Endothelial cell of umbilical vein (primary cell): ENCODE measurements at regions not wholly inside any gene's neighbourhood (a gene's known extent, or its start where the extent isn't known, plus 50 kb on each side); places are given as distances from the start of the nearest gene placed in this dataset.

Experiments used
- BruUV-seq: library from RNA; stranded (reverse); fragments of 400-500 nt; replicated peaks from 2 replicates; lab custom pipeline; 2021; lab: Mats Ljungman, UMichigan
- CTCF ChIA-PET: fragments of 300-600, 350-600 bp; sonication (Branson Sonifier 250); formaldehyde crosslinking; loops from one replicate; lab custom pipeline; 2021; ENCODE audit warnings: antibody characterized with exemption, inconsistent platforms; lab: Charles Lee
- POLR2A ChIA-PET: fragments of 300-600, 350-600 bp; sonication (Branson Sonifier 250); formaldehyde crosslinking; loops from one replicate; lab custom pipeline; 2021; ENCODE audit warnings: antibody characterized with exemption, inconsistent platforms; lab: Charles Lee
- DNase-seq: peaks from one replicate; pipeline ENCODE4 v3.0.0-alpha.2; 2011; ENCODE audit warnings: low read depth, low spot score
- FAIRE-seq: peaks from 2 replicates; lab custom pipeline; 2011; peaks lifted over from hg19 to GRCh38; lab: Jason Lieb, UNC
- H2AFZ ChIP-seq: 2 replicates; pipeline ENCODE4 v1.6.0; 2012; ENCODE audit warnings: low read depth, low read length, control low read depth, inconsistent platforms
- H3K27ac ChIP-seq: 2 replicates; pipeline ENCODE4 v1.5.1; 2011; ENCODE audit warnings: low read depth, mild to moderate bottlenecking, control low read depth, low read length, moderate library complexity; ENCODE audit not compliant: insufficient read depth
- H3K27me3 ChIP-seq, 2 experiments: 2 replicates each; pipeline versions ENCODE4 v1.6.0 to v1.6.1; 2011; ENCODE audit warnings: low read length in 2 of 2, mixed read lengths in 1 of 2; ENCODE audit not compliant: control insufficient read depth in 2 of 2, insufficient read depth in 2 of 2
- H3K36me3 ChIP-seq, 2 experiments: 2 replicates in 1 of 2; 3 replicates in 1 of 2; pipeline ENCODE4 v1.5.1; 2011; ENCODE audit warnings: low read length in 2 of 2, mild to moderate bottlenecking in 1 of 2, moderate library complexity in 1 of 2; ENCODE audit not compliant: control insufficient read depth in 2 of 2, insufficient read depth in 2 of 2; ENCODE audit errors: extremely low read depth in 1 of 2
- H3K4me1 ChIP-seq: 3 replicates; pipeline ENCODE4 v1.5.1; 2011; ENCODE audit warnings: mild to moderate bottlenecking, low read length; ENCODE audit not compliant: control insufficient read depth, insufficient read depth; ENCODE audit errors: extremely low read depth
- H3K4me2 ChIP-seq: 2 replicates; pipeline ENCODE4 v1.6.1; 2011; ENCODE audit warnings: low read length, control low read depth, mixed read lengths; ENCODE audit not compliant: insufficient read depth
- H3K4me3 ChIP-seq, 3 experiments: fragments of 200-600 bp in 1 of 3; sonication (generic), shearing (Covaris generic) in 1 of 3; replicated peaks in 1 of 3; 2 replicates each; pipeline ENCODE4 v1.5.1; 2011 to 2016; ENCODE audit warnings: control low read depth in 3 of 3, low read length in 3 of 3, mild to moderate bottlenecking in 2 of 3, inconsistent platforms in 1 of 3, low read depth in 1 of 3, moderate library complexity in 1 of 3; ENCODE audit not compliant: insufficient read depth in 1 of 3
- H3K79me2 ChIP-seq: 2 replicates; pipeline ENCODE4 v1.6.0; 2012; ENCODE audit warnings: low read length, inconsistent platforms; ENCODE audit not compliant: control insufficient read depth, insufficient read depth
- H3K9ac ChIP-seq: replicated peaks from 2 replicates; pipeline ENCODE3; 2011; ENCODE audit warnings: low read length, control low read depth; ENCODE audit not compliant: insufficient read depth; ENCODE audit errors: extremely low read depth
- H3K9me1 ChIP-seq: replicated peaks from 3 replicates; pipeline ENCODE4 v1.6.0; 2011; ENCODE audit warnings: mild to moderate bottlenecking, low read length; ENCODE audit not compliant: control insufficient read depth, insufficient read depth; ENCODE audit errors: extremely low read depth
- H3K9me3 ChIP-seq: replicated peaks from 2 replicates; pipeline ENCODE4 v1.5.1; 2012; ENCODE audit warnings: low read length, inconsistent platforms; ENCODE audit not compliant: control insufficient read depth, insufficient read depth
- H4K20me1 ChIP-seq: replicated peaks from 2 replicates; pipeline ENCODE3; 2011; ENCODE audit warnings: mild to moderate bottlenecking, low read length; ENCODE audit not compliant: control insufficient read depth, insufficient read depth; ENCODE audit errors: extremely low read depth
- EZH2 ChIP-seq: IDR thresholded peaks from 2 replicates; pipeline ENCODE4 v1.6.1; 2012; ENCODE audit warnings: borderline replicate concordance, low read depth, mild to moderate bottlenecking, moderate library complexity, low read length, inconsistent platforms; ENCODE audit not compliant: severe bottlenecking
- FOS ChIP-seq: IDR thresholded peaks from 2 replicates; pipeline ENCODE4 v1.6.1; 2011; ENCODE audit warnings: mild to moderate bottlenecking, low read length, moderate library complexity, borderline replicate concordance; ENCODE audit not compliant: insufficient read depth
- GATA2 ChIP-seq: IDR thresholded peaks from 2 replicates; pipeline ENCODE4 v1.7.0; 2011; ENCODE audit warnings: low read depth, mild to moderate bottlenecking, moderate library complexity, mixed read lengths, low read length; ENCODE audit not compliant: insufficient read length, insufficient read depth
- JUN ChIP-seq: IDR thresholded peaks from 2 replicates; pipeline ENCODE4 v1.6.1; 2011; ENCODE audit warnings: borderline replicate concordance, low read depth; ENCODE audit not compliant: insufficient read length, insufficient read depth
- MAX ChIP-seq: IDR thresholded peaks from 2 replicates; pipeline ENCODE4 v1.6.1; 2011; ENCODE audit not compliant: insufficient read depth, insufficient read length
- MYC ChIP-seq: IDR thresholded peaks from one replicate; pipeline ENCODE4 v1.6.1; 2011; ENCODE audit warnings: mild to moderate bottlenecking, low read depth, low read length
- POLR2A ChIP-seq: IDR thresholded peaks from 2 replicates; pipeline ENCODE4 v1.6.1; 2012; ENCODE audit warnings: low read depth, mild to moderate bottlenecking, control low read depth, low read length
- POLR2AphosphoS5 ChIP-seq: IDR thresholded peaks from 2 replicates; pipeline ENCODE4 v1.6.1; 2012; ENCODE audit warnings: low read depth, mild to moderate bottlenecking, control low read depth, low read length, moderate library complexity; ENCODE audit not compliant: insufficient read depth
- dilution Hi-C: fragments of 300-500 bp; cut with MboI; formaldehyde crosslinking; loops from one replicate; pipeline ENCODE4 v1.15.0; 2019; ENCODE audit warnings: low sequenced_read_pairs; ENCODE audit not compliant: extremely low pct_ligation_motif_present
- intact Hi-C: fragments of 100-400 bp; cut with micrococcal nuclease; formaldehyde crosslinking; loops from one replicate; pipeline ENCODE4 v1.10.0; 2022
- TF ChIP-seq, protein P1 (sequence below), 2 donors: IDR thresholded peaks; 1 replicate in 1 of 2; 2 replicates in 1 of 2; pipeline ENCODE4 v1.5.1; 2011; ENCODE audit warnings: low read length in 2 of 2, mild to moderate bottlenecking in 2 of 2, moderate library complexity in 2 of 2, control low read depth in 1 of 2, inconsistent platforms in 1 of 2, low read depth in 1 of 2; ENCODE audit not compliant: insufficient read depth in 1 of 2; ENCODE audit errors: extremely low read depth in 1 of 2

GRCh38 chr5:10106806-10107205 is 142.9 kb downstream of the ATPSCKMT start:
- intact Hi-C loops (no loop called here), dilution Hi-C loops (no loop called here)
- Histone ChIP-seq H4K20me1 (no peaks in the 10 kb centered on the region), H3K9me1 (no peaks in the 10 kb centered on the region), H3K27ac (no peak overlapping the region), H3K9me3 (no peaks in the 10 kb centered on the region), H3K79me2 (no peaks in the 10 kb centered on the region), H3K27me3 (no peaks in the 10 kb centered on the region), H3K4me1 (no peaks in the 10 kb centered on the region), H3K4me2 (no peak overlapping the region), H3K4me3 (no peak overlapping the region), H2AFZ (no peak overlapping the region), H3K36me3 (no peaks in the 10 kb centered on the region), H3K9ac (no peak overlapping the region)
- BruUV-seq, result no TSS peak
- ChIA-PET POLR2A (no interaction called here), CTCF (no interaction called here)
- FAIRE-seq, result no peak
- TF ChIP-seq POLR2A (no peak), MYC (no peak), GATA2 (no peak), EZH2 (no peak), POLR2AphosphoS5 (no peak), MAX (no peak), FOS (no peak), JUN (no peak)
- TF ChIP-seq, protein P1, sequence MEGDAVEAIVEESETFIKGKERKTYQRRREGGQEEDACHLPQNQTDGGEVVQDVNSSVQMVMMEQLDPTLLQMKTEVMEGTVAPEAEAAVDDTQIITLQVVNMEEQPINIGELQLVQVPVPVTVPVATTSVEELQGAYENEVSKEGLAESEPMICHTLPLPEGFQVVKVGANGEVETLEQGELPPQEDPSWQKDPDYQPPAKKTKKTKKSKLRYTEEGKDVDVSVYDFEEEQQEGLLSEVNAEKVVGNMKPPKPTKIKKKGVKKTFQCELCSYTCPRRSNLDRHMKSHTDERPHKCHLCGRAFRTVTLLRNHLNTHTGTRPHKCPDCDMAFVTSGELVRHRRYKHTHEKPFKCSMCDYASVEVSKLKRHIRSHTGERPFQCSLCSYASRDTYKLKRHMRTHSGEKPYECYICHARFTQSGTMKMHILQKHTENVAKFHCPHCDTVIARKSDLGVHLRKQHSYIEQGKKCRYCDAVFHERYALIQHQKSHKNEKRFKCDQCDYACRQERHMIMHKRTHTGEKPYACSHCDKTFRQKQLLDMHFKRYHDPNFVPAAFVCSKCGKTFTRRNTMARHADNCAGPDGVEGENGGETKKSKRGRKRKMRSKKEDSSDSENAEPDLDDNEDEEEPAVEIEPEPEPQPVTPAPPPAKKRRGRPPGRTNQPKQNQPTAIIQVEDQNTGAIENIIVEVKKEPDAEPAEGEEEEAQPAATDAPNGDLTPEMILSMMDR (IDR thresholded peaks at IDR 0.05; ENCODE audit: extremely low read depth in 1 of 2, insufficient read depth in 1 of 2, low read depth in 1 of 2, low read length in 2 of 2), result no peak
- DNase-seq, result no peak
